ENCODE measurements at regions not wholly inside any gene's neighbourhood (a gene's known extent, or its start where the extent isn't known, plus 50 kb on each side); places are given as distances from the start of the nearest gene placed in this dataset.
A peak's percentile ranks its signal among the peaks of the same experiment; 100 is the strongest.

DNA sequence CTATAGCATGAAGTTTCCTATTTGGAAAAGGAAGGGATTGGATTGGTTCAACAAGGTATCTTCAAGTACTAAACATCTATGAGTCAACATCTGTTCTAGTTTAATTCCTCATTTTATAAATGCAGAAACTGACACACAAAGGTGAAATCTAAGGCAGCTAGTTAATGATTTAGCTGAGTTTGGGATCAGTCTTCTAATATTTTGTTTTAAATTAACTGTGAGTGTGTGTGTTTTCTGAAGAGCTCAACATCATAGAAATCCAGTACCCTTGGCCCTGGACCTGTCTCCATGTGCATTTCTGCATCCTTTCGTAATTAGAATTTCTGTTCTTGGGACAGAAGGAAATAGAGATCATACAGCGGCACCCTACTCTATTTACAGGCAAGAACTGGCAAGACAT lies 105.9 kb downstream of the RGS2 start:
- DNase-seq = no peak
- no peaks in the 10 kb centered on the region for H3K36me3 Mint-ChIP-seq (ENCODE audit: low read depth)
- intact Hi-C loops (cut with micrococcal nuclease) = no loop called here

DNA sequence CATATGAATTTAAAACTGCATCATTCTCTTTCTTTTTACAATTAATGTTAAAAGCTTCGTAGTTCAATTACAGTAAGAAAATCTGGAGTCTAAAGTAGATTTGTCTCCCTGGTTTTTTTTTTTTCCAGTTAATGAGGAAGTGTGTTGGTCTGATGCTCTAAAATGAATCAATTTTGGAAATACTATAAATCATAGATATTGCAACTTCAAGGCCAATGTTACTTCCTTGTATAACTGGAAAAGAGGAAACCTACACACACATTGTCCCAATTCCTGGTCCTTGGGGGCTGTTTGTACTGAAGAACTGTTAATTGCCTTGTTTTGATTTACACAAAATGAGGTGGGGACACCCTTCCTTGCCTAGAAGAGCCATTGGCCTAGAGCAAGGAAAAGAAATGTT lies 107.2 kb downstream of the RGS2 start:
- intact Hi-C loops (cut with micrococcal nuclease) = no loop called here
- DNase-seq = no peak
- H3K27ac Mint-ChIP-seq = no peak overlapping the region
- H3K27me3 Mint-ChIP-seq = peaks cover 2% of the 10 kb centered on the region
- H3K4me1 Mint-ChIP-seq = peaks cover 3% of the 10 kb centered on the region
- H3K4me3 Mint-ChIP-seq = no peak overlapping the region
- H3K36me3 Mint-ChIP-seq (ENCODE audit: low read depth) = no peaks in the 10 kb centered on the region
- H3K9me3 Mint-ChIP-seq = no peaks in the 10 kb centered on the region

More for the DNA sequence above, 105.9 kb downstream of the RGS2 start:
- Mint-ChIP-seq H3K4me3 (no peak overlapping the region), H3K4me1 (peaks cover 3% of the 10 kb centered on the region), H3K9me3 (peaks cover 3% of the 10 kb centered on the region), H3K27me3 (peaks cover 2% of the 10 kb centered on the region), H3K27ac (no peak overlapping the region)

DNA sequence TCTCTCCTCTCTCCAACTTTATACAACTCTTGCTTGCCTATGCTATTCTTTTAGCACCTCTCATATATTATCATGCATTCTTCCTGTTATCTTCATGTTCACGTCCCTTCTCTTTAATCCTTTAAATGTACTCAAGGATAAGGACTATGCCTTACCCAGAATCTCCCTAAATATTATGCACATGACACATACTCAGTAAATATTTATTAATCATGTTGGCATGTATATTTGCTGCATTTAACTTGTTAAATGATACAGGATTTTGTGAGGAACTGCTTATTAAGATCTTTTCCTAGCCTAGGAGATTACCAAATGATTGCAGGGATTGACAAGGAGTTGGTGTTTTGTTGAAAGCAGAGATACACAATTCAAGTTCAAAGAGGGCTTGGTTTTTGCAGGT lies 109.4 kb downstream of the RGS2 start:
- H3K36me3 Mint-ChIP-seq (ENCODE audit: low read depth) = no peaks in the 10 kb centered on the region
- H3K9me3 Mint-ChIP-seq = no peaks in the 10 kb centered on the region
- H3K4me1 Mint-ChIP-seq = peaks cover 3% of the 10 kb centered on the region
- H3K4me3 Mint-ChIP-seq = no peak overlapping the region
- intact Hi-C loops (cut with micrococcal nuclease) = no loop called here
- DNase-seq = no peak
- no peak overlapping the region for H3K27ac Mint-ChIP-seq
- peaks cover 2% of the 10 kb centered on the region for H3K27me3 Mint-ChIP-seq

DNA sequence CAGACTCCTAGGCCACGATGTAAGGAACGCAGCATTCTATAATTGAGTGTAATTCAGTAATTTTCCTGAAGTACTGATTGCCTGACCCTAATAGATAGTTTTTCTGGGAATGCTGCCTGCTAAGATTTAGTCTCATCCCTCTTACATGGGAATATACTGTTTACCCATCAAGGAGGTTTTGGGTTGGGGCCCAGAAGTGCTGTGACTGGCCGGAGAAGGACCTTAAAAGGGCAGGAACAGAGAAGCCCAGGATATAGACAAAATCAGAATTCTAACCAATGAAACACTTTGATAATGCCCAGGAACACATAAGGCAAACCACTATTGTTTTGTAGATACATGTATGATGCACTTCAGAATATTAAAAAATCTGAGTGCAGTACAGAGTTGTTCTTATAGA lies 111.6 kb downstream of the RGS2 start:
- peaks cover 2% of the 10 kb centered on the region for H3K27me3 Mint-ChIP-seq
- no peak overlapping the region for H3K4me3 Mint-ChIP-seq
- H3K9me3 Mint-ChIP-seq = no peaks in the 10 kb centered on the region
- no peak for DNase-seq
- H3K4me1 Mint-ChIP-seq = no peaks in the 10 kb centered on the region
- H3K27ac Mint-ChIP-seq = no peak overlapping the region
- intact Hi-C loops (cut with micrococcal nuclease) = no loop called here
- no peaks in the 10 kb centered on the region for H3K36me3 Mint-ChIP-seq (ENCODE audit: low read depth)

DNA sequence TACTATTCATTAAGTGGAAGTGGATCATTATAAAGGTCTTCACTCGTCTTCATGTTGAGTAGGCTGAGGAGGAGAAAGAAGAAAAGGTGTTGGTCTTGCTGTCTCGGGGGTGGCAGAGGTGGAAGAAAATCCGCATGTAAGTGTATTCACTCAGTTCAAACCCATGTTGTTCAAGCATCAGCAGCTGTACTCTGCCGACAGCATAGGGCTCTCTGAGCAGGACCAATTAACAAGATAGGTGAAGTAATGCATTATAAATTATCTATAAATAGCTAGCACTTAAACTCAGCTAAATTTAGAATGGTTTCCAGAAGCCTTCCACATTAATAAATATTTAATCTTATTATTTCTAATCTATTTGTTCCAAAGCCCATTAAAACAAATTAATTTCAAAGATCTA lies 116.8 kb downstream of the RGS2 start:
- intact Hi-C loops (cut with micrococcal nuclease) = no loop called here
- no peak overlapping the region for H3K27ac Mint-ChIP-seq
- no peaks in the 10 kb centered on the region for H3K9me3 Mint-ChIP-seq
- no peaks in the 10 kb centered on the region for H3K36me3 Mint-ChIP-seq (ENCODE audit: low read depth)
- DNase-seq = no peak
- H3K4me3 Mint-ChIP-seq = no peak overlapping the region
- no peaks in the 10 kb centered on the region for H3K4me1 Mint-ChIP-seq
- H3K27me3 Mint-ChIP-seq = peaks cover 6% of the 10 kb centered on the region

DNA sequence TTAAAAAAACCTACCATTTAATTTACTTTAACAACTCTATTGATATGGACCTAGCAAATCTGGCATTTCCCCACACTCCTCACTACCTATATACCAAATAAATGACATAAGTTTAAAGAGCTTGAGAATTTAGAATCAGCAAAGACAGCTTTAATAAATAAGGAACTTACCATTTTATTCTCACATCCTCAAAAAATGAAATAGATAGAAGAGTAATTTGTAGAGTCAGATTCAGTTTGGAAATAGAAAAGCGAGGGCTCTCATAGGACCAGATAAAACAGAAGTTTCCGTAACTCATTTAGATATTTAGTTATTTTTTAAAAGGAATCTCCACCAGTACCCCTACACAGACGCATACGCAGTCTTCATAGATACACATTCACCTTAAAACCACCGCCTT lies 117.9 kb downstream of the RGS2 start:
- intact Hi-C loops (cut with micrococcal nuclease) = no loop called here
- Mint-ChIP-seq H3K9me3 (no peaks in the 10 kb centered on the region), H3K4me1 (no peaks in the 10 kb centered on the region), H3K36me3 (ENCODE audit: low read depth) (no peaks in the 10 kb centered on the region), H3K4me3 (no peak overlapping the region), H3K27ac (no peak overlapping the region), H3K27me3 (peaks cover 6% of the 10 kb centered on the region)
- no peak for DNase-seq

DNA sequence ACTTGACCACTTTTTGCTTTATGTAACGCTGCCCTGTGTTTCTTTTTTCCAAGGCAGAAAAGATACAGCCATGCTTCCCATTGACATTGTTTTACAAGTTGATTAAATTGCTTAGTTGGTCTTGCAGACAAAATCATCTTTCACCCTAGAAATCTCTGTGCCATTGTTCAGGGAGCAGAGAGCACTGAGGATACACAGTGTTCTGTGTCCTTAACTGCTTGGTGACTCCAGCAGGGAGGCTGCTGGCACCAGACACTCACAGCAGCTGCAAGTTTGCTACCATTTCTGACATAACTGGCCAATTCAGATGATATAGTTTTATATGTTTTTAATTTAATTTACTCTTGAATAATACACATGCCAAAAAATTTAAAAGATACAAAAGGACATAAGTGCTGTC lies 118.7 kb downstream of the RGS2 start:
- intact Hi-C loops (cut with micrococcal nuclease) = no loop called here
- no peak overlapping the region for H3K4me3 Mint-ChIP-seq
- no peaks in the 10 kb centered on the region for H3K4me1 Mint-ChIP-seq
- H3K27me3 Mint-ChIP-seq = peaks cover 6% of the 10 kb centered on the region
- DNase-seq = no peak
- H3K9me3 Mint-ChIP-seq = no peaks in the 10 kb centered on the region
- H3K36me3 Mint-ChIP-seq (ENCODE audit: low read depth) = no peaks in the 10 kb centered on the region
- no peak overlapping the region for H3K27ac Mint-ChIP-seq

DNA sequence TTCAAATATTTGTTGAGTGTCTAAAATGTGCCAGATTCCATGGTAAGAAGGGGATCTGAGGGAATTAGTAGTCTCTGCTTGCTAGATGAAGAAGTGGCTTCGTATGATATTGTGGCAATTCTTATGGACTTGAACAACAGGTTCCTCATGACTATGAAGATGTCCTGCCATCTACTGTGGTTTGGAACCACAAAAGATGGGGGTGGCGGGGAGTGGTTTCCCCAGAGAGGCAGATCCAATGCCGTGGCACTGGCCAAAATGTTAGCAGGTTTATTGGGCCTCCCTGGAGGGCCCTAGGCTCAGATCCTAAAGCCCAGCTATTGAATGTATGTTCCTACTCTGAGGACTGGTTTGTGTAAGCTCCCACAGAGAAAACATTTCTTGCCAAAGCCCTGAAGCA lies 120.8 kb downstream of the RGS2 start:
- DNase-seq = no peak
- Mint-ChIP-seq H3K36me3 (ENCODE audit: low read depth) (no peaks in the 10 kb centered on the region), H3K9me3 (no peaks in the 10 kb centered on the region), H3K27ac (no peak overlapping the region), H3K27me3 (peaks cover 6% of the 10 kb centered on the region), H3K4me3 (no peak overlapping the region), H3K4me1 (peaks cover 7% of the 10 kb centered on the region)
- intact Hi-C loops (cut with micrococcal nuclease) = no loop called here

DNA sequence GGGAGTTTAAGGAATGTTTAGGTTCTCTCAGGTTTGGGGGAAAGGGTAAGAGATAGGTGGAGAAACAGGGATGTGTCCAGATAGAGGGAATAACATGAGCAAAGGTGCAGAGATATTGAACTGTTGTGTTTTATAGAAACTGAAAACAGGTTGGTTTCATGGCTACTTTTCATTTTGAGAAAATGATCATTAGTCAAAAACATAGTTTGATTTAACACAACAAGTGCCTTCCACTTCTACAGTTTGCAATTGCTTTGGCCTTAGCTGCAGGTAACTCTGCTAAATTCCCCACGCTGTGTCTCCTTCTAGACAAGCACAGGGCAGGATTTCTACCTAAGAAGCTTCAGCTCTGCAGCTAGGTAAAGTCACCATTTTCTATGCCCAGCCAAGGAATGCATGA lies 124.9 kb downstream of the RGS2 start:
- Mint-ChIP-seq H3K27me3 (no peaks in the 10 kb centered on the region), H3K4me3 (no peak overlapping the region), H3K9me3 (peaks cover 3% of the 10 kb centered on the region), H3K4me1 (peaks cover 28% of the 10 kb centered on the region), H3K27ac (no peak overlapping the region), H3K36me3 (ENCODE audit: low read depth) (peaks cover 3% of the 10 kb centered on the region)
- intact Hi-C loops (cut with micrococcal nuclease) = loop anchor here (10.0 kb wide), 1 partner anchor 289 kb away; no protein-coding TSS in a partner anchor
- no peak for DNase-seq

DNA sequence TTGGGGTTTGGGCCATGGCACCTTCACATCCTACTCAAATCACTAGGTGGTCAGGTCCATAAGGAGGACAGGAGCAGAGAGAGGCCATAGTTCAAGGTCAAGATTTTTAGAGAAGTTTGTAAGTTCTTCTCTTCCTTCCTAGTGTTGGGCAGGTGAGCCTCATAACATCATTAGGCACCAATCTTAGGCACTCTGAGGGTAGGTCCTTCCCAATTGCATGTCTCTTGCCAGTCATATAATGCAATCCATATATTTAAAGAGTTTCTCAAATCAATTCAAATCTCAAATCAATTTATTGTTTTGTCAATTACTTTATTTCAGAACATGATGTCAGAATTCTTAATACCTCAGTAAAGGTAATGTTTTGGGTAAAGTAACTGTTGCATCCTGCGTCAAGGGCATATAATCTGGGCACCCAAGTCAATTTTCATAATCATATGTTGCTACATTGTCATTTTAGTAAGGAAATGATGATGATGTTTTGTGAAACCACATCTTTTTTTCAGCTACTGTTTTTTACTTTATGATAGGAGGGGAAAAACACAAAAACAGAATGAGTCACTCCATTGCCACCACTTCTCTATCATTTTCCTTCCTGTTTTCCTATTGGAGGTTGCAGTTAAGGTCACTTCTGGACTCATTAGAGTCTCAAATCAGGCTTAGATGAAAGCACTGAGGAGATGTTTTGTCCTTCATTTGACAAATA lies 122.7 kb downstream of the UCHL5 start:
- Mint-ChIP-seq H3K4me1 (peaks cover 28% of the 10 kb centered on the region), H3K27ac (peak overlapping the region; percentile 62), H3K36me3 (ENCODE audit: low read depth) (peaks cover 3% of the 10 kb centered on the region), H3K27me3 (no peaks in the 10 kb centered on the region), H3K9me3 (peaks cover 3% of the 10 kb centered on the region), H3K4me3 (peak overlapping the region; percentile 23)
- DNase-seq = no peak
- intact Hi-C loops (cut with micrococcal nuclease) = loop anchor here (1.0 to 10.0 kb wide), 9 partner anchors 16 to 420 kb away; partner anchors contain the start of genes CDC73, RGS2, RO60 and UCHL5

DNA sequence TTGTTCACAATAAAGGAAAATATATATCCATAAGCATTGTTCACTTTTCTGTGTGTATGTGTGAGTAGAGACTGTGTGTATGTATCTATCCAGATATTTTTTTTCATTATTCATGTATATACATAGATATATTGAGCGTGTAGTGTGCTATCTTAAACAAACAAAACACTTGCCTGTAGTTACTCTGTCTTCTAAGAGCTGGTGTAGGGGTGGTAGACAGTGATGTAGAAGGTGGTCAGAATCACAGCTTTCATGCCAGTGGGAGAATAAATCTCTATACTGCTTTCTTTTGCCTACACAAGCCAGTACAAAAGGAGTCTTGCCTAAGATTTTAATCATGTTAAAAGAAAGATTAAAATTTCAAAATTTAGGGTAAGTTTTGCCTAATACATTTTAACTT lies 122.0 kb downstream of the UCHL5 start:
- no peak overlapping the region for H3K27ac Mint-ChIP-seq
- peaks cover 3% of the 10 kb centered on the region for H3K36me3 Mint-ChIP-seq (ENCODE audit: low read depth)
- no peak for DNase-seq
- no peaks in the 10 kb centered on the region for H3K27me3 Mint-ChIP-seq
- H3K4me3 Mint-ChIP-seq = no peak overlapping the region
- intact Hi-C loops (cut with micrococcal nuclease) = loop anchor here (2.0 to 10.0 kb wide), 6 partner anchors 32 to 420 kb away; partner anchors contain the start of genes CDC73, RO60 and UCHL5
- H3K4me1 Mint-ChIP-seq = peaks cover 28% of the 10 kb centered on the region
- H3K9me3 Mint-ChIP-seq = peaks cover 3% of the 10 kb centered on the region

DNA sequence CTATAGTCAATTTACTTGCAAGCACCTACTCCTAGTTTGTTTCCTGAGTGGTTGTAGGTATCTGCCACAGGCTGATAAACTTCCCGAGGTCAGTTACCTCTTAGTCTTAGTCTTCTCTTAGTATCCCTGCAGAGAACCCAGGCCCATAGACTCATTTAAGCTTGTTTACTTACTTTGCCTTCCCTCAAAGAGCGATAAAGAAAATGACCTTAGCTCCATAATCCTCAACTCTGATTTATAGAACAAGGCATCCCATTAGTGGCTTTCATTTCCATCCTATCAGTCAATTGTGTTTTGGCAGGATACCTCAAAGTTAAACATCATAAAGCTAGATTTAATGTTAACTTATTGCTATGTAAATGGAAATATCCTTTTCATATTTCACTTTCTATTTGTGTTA lies 119.7 kb downstream of the UCHL5 start:
- H3K27me3 Mint-ChIP-seq = no peaks in the 10 kb centered on the region
- no peak for DNase-seq
- no peak overlapping the region for H3K27ac Mint-ChIP-seq
- peaks cover 3% of the 10 kb centered on the region for H3K9me3 Mint-ChIP-seq
- peaks cover 21% of the 10 kb centered on the region for H3K4me1 Mint-ChIP-seq
- intact Hi-C loops (cut with micrococcal nuclease) = loop anchor here (5.0 to 10.0 kb wide), 2 partner anchors 183 to 295 kb away; partner anchors contain the start of gene CDC73
- H3K36me3 Mint-ChIP-seq (ENCODE audit: low read depth) = peaks cover 3% of the 10 kb centered on the region
- H3K4me3 Mint-ChIP-seq = no peak overlapping the region

DNA sequence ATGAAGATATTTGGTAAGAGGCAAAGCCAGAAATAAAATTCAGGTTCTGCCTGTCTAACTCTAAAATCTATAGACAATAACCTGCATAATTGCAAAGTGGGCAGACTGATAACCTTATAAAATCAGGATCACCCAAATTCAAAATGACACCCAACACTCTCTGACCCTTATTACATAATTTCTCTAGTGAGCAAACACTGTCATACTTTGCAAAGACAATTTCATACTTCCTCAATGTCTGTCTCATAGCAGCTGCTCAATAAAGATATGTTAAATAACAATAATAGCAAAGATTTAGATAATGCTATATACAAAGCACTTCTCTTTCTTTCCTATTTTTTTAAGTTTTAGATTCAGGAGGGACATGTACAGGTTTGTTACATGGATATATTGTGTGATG lies 118.5 kb downstream of the UCHL5 start:
- no peak for DNase-seq
- Mint-ChIP-seq H3K27ac (no peak overlapping the region), H3K4me1 (peaks cover 21% of the 10 kb centered on the region), H3K9me3 (peaks cover 2% of the 10 kb centered on the region), H3K27me3 (no peaks in the 10 kb centered on the region), H3K36me3 (ENCODE audit: low read depth) (peaks cover 2% of the 10 kb centered on the region), H3K4me3 (no peak overlapping the region)
- intact Hi-C loops (cut with micrococcal nuclease) = no loop called here

DNA sequence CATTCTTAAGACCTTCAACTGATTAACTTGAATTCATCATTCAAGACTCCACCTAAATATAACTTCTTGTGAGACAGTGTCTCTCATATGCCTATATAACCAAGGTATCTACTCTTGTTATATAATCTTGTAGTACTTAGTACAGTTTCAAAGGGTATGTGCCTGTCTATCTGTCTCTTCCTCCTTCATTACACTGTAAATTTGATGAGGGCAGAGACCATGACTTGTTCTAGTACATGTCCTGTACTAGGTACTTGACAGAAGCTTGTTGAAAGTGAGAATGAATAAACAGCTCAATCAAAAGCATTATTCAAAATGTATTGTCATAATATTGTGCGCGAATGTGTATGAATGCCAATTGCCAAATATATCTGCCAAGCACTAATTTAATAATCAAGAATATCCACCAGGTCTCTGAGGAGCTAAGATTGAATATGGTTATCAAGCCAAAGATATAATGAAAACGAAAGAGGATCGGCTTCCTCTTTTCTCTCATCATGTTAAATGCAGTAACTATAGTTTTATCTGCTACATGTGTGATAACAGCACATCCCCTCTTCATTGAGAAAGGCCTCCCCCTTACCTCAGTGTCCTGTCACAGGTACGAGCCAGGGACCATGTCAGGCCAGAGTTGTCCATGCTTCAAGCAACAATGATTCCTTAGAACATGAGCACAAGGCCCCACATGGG lies 117.3 kb downstream of the UCHL5 start:
- H3K4me3 Mint-ChIP-seq = no peak overlapping the region
- H3K36me3 Mint-ChIP-seq (ENCODE audit: low read depth) = no peaks in the 10 kb centered on the region
- H3K27me3 Mint-ChIP-seq = no peaks in the 10 kb centered on the region
- no peaks in the 10 kb centered on the region for H3K9me3 Mint-ChIP-seq
- intact Hi-C loops (cut with micrococcal nuclease) = no loop called here
- peaks cover 9% of the 10 kb centered on the region for H3K4me1 Mint-ChIP-seq
- DNase-seq = no peak
- H3K27ac Mint-ChIP-seq = no peak overlapping the region
